GM13976 (cell line): ENCODE measurements at regions not wholly inside any gene's neighbourhood (a gene's known extent, or its start where the extent isn't known, plus 50 kb on each side); places are given as distances from the start of the nearest gene placed in this dataset.
"Not testable (repeated sequence)": the region's sequence is repeated elsewhere in the genome, so short reads cannot be mapped to it uniquely, and the experiment has no call there.

Experiments used
- DNase-seq: peaks from one replicate; pipeline ENCODE4 v3.0.0; 2012; ENCODE audit warnings: low spot score
- CTCF ChIP-seq: IDR thresholded peaks from 2 replicates; pipeline ENCODE4 v1.5.1; 2012; ENCODE audit warnings: borderline replicate concordance, mild to moderate bottlenecking; ENCODE audit not compliant: insufficient read depth; ENCODE audit errors: extremely low read depth, missing control alignments, control extremely low read depth
- in situ Hi-C: fragments of 300-500 bp; cut with MboI; formaldehyde crosslinking; loops from one replicate; pipeline ENCODE4 v1.12.0; 2022; ENCODE audit warnings: low sequenced_read_pairs, mixed read lengths, inconsistent platforms; ENCODE audit not compliant: unreplicated experiment

- DNase-seq = no peak
- no peak for TF ChIP-seq CTCF
- in situ Hi-C loops = no loop called here
Measured at GRCh38 chr2:90221300-90221651, 1529.8 kb downstream of the RPIA start.

- in situ Hi-C loops = not testable (repeated sequence)
Measured at GRCh38 chr2:90224767-90225166, 1533.3 kb downstream of the RPIA start.

GRCh38 chr2:90226465-90227072, 1535.1 kb downstream of the RPIA start:
- DNase-seq, in situ Hi-C loops: not testable (repeated sequence)

More at GRCh38 chr2:90224767-90225166, 1533.3 kb downstream of the RPIA start:
- DNase-seq = not testable (repeated sequence)

GRCh38 chr2:90231199-90231598, 1539.7 kb downstream of the RPIA start:
- DNase-seq, in situ Hi-C loops: not testable (repeated sequence)

- in situ Hi-C loops, DNase-seq: not testable (repeated sequence)
Measured at GRCh38 chr2:90235452-90235851, 1544.0 kb downstream of the RPIA start.

- peak; percentile 4 for DNase-seq
- in situ Hi-C loops = not testable (repeated sequence)
Measured at GRCh38 chr2:90237923-90238361, 1546.5 kb downstream of the RPIA start.

- in situ Hi-C loops = not testable (repeated sequence)
- DNase-seq = peak; percentile 1
Measured at GRCh38 chr2:90238505-90239230, 1547.2 kb downstream of the RPIA start.

GRCh38 chr2:90239769-90240168, 1548.3 kb downstream of the RPIA start:
- in situ Hi-C loops, DNase-seq: not testable (repeated sequence)

- DNase-seq, in situ Hi-C loops: not testable (repeated sequence)
Measured at GRCh38 chr2:90244902-90245765, 1553.7 kb downstream of the RPIA start.

- DNase-seq = not testable (repeated sequence)
Measured at GRCh38 chr2:90248400-90248799, 1556.9 kb downstream of the RPIA start.

GRCh38 chr2:90250350-90250749, 1558.9 kb downstream of the RPIA start:
- in situ Hi-C loops = not testable (repeated sequence)

More at GRCh38 chr2:90248400-90248799, 1556.9 kb downstream of the RPIA start:
- in situ Hi-C loops = not testable (repeated sequence)

GRCh38 chr2:90251576-90251975, 1560.1 kb downstream of the RPIA start:
- in situ Hi-C loops, DNase-seq: not testable (repeated sequence)

More at GRCh38 chr2:90250350-90250749, 1558.9 kb downstream of the RPIA start:
- DNase-seq = not testable (repeated sequence)

GRCh38 chr2:90253306-90253705, 1561.8 kb downstream of the RPIA start:
- in situ Hi-C loops, DNase-seq: not testable (repeated sequence)

- in situ Hi-C loops, DNase-seq: not testable (repeated sequence)
Measured at GRCh38 chr2:90266888-90267287, 1575.4 kb downstream of the RPIA start.

GRCh38 chr2:90287751-90288150, 1596.3 kb downstream of the RPIA start:
- in situ Hi-C loops, DNase-seq: not testable (repeated sequence)

GRCh38 chr2:90288396-90288795, 1596.9 kb downstream of the RPIA start:
- in situ Hi-C loops, DNase-seq: not testable (repeated sequence)

GRCh38 chr2:90289291-90289980, 1598.0 kb downstream of the RPIA start:
- DNase-seq, in situ Hi-C loops: not testable (repeated sequence)
